ENCODE measurements at regions not wholly inside any gene's neighbourhood (a gene's known extent, or its start where the extent isn't known, plus 50 kb on each side); places are given as distances from the start of the nearest gene placed in this dataset.

GRCh38 chr6:169943241-169944060 lies 192.0 kb downstream of the ERMARD start:
- no peak overlapping the region for H3K4me3 ChIP-seq (ENCODE audit: low read depth, low read length)
- no peak for TF ChIP-seq MYC (IDR thresholded peaks at IDR 0.05; ENCODE audit: low read depth, low read length)
- no peak for TF ChIP-seq MAX (IDR thresholded peaks at IDR 0.05; ENCODE audit: low read depth, low read length)
- no peak for TF ChIP-seq POLR2A (IDR thresholded peaks at IDR 0.05; ENCODE audit: extremely low read depth, insufficient read length)
- no peak for DNase-seq (ENCODE audit: low read depth)

- H3K4me3 ChIP-seq (ENCODE audit: low read depth, low read length) = no peak overlapping the region
- TF ChIP-seq CTCF (IDR thresholded peaks at IDR 0.05; ENCODE audit: low read depth, low read length) = no peak
- no peak for TF ChIP-seq POLR2A (IDR thresholded peaks at IDR 0.05; ENCODE audit: extremely low read depth, insufficient read length)
- TF ChIP-seq MYC (IDR thresholded peaks at IDR 0.05; ENCODE audit: low read depth, low read length) = no peak
- DNase-seq (ENCODE audit: low read depth) = no peak
Measured at GRCh38 chr6:169942173-169942572, 190.8 kb downstream of the ERMARD start.

GRCh38 chr6:169940481-169941271 lies 189.3 kb downstream of the ERMARD start:
- TF ChIP-seq MAX (IDR thresholded peaks at IDR 0.05; ENCODE audit: low read depth, low read length) = no peak
- TF ChIP-seq MYC (IDR thresholded peaks at IDR 0.05; ENCODE audit: low read depth, low read length) = no peak
- TF ChIP-seq CTCF (IDR thresholded peaks at IDR 0.05; ENCODE audit: low read depth, low read length) = no peak
- TF ChIP-seq POLR2A (IDR thresholded peaks at IDR 0.05; ENCODE audit: extremely low read depth, insufficient read length) = no peak

GRCh38 chr6:169939554-169940164 lies 188.2 kb downstream of the ERMARD start:
- TF ChIP-seq CTCF (IDR thresholded peaks at IDR 0.05; ENCODE audit: low read depth, low read length) (no peak), MAX (IDR thresholded peaks at IDR 0.05; ENCODE audit: low read depth, low read length) (no peak), MYC (IDR thresholded peaks at IDR 0.05; ENCODE audit: low read depth, low read length) (no peak), POLR2A (IDR thresholded peaks at IDR 0.05; ENCODE audit: extremely low read depth, insufficient read length) (no peak)
- no peak overlapping the region for H3K4me3 ChIP-seq (ENCODE audit: low read depth, low read length)
- no peak for DNase-seq (ENCODE audit: low read depth)

More at GRCh38 chr6:169940481-169941271, 189.3 kb downstream of the ERMARD start:
- DNase-seq (ENCODE audit: low read depth) = no peak
- no peak overlapping the region for H3K4me3 ChIP-seq (ENCODE audit: low read depth, low read length)

- TF ChIP-seq POLR2A (IDR thresholded peaks at IDR 0.05; ENCODE audit: extremely low read depth, insufficient read length) (no peak), MYC (IDR thresholded peaks at IDR 0.05; ENCODE audit: low read depth, low read length) (no peak), MAX (IDR thresholded peaks at IDR 0.05; ENCODE audit: low read depth, low read length) (no peak), CTCF (IDR thresholded peaks at IDR 0.05; ENCODE audit: low read depth, low read length) (no peak)
- DNase-seq (ENCODE audit: low read depth) = no peak
- no peak overlapping the region for H3K4me3 ChIP-seq (ENCODE audit: low read depth, low read length)
Measured at GRCh38 chr6:169938731-169939130, 187.3 kb downstream of the ERMARD start.
